Inferior parietal cortex (tissue), 1 donor: ENCODE measurements at regions not wholly inside any gene's neighbourhood (a gene's known extent, or its start where the extent isn't known, plus 50 kb on each side); places are given as distances from the start of the nearest gene placed in this dataset.
"Not testable (repeated sequence)": the region's sequence is repeated elsewhere in the genome, so short reads cannot be mapped to it uniquely, and the experiment has no call there.

ENCODE experiments used
- DNase-seq: peaks from one replicate; pipeline ENCODE4 v3.0.0-alpha.2; 2016; ENCODE audit errors: extremely low spot score

- DNase-seq: not testable (repeated sequence)
Measured at GRCh38 chr13:31607531-31607930, 131.8 kb upstream of the RXFP2 start.

- not testable (repeated sequence) for DNase-seq
Measured at GRCh38 chr13:31608780-31609179, 130.5 kb upstream of the RXFP2 start.

- no peak for DNase-seq
Measured at GRCh38 chr13:31610270-31610998, 128.9 kb upstream of the RXFP2 start.

- no peak for DNase-seq
Measured at GRCh38 chr13:31611214-31611613, 128.1 kb upstream of the RXFP2 start.

GRCh38 chr13:31614073-31614472, 125.3 kb upstream of the RXFP2 start:
- no peak for DNase-seq

DNA sequence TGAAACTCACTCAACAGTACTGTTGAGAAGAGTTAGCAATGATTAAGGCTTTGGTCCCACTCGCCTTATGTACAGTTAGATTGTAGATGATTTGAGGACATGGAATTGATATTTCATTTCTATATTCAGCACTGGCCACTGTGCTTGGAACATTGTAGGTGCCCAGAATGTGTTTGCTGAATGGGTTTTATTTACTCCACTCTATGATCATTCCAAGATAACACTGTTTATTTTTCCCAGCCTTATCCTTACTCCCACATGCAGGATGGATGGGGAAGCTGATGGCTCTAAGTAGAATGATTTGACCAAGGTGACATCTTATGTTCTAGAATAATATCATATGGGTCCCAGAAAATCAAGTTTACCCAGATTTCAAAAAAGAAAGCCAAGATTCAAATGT, 124.6 kb upstream of the RXFP2 start:
- no peak for DNase-seq

DNA sequence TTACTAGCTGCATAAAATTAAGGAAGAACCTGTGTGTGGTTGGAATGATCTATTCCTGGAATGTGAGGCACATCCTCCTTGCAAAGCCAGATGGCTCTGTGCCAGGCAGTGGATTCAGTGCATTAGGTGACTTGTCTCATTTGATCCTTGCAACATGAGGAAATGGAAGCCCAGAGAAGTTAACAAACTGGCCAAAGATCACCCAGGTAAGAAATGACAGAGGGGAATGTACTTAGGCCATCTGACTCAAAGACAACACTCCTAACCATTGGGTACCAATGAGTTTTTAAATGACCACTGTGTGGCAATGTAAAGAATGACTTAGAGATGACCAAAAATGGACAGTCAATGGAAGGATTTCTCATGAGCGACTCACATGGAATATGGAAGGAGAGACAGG, 114.2 kb upstream of the RXFP2 start:
- DNase-seq: no peak

- DNase-seq: no peak
Measured at GRCh38 chr13:31627097-31627845, 112.1 kb upstream of the RXFP2 start.

DNA sequence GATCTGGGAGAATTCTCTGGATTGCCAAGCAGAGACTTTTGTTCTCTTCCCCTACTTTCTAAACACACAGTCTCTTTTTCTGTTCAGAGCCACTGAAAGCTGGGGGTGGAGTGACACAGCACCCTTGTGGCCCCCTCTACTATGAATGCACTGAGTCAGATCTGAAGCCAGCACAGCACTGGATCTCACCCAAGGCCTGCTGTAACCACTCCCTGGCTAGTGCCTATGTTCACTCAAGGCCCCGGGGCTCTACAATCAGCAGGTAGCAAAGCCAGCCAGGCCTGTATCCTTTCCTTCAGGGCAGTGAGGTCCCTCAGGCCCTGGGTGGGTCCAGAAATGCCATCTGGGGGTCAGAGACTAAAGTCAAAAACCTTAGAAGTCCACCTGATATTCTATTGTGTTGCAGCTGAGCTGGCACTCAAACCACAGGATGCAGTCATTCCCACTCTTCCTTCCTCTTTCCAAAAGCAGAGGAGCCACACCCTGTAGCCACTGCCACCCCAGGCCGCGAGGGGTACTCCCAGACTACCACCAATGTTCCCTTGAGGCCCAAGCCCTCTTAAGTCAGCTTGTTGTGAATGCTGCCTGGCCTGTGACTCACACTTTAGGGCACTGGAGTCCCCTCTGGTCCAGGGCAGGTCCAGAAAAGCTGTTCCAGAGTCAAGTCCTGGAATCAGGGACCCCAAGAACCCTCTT, 110.1 kb upstream of the RXFP2 start:
- no peak for DNase-seq

- no peak for DNase-seq
Measured at GRCh38 chr13:31631071-31631470, 108.3 kb upstream of the RXFP2 start.

- no peak for DNase-seq
Measured at GRCh38 chr13:31631746-31632145, 107.6 kb upstream of the RXFP2 start.

DNA sequence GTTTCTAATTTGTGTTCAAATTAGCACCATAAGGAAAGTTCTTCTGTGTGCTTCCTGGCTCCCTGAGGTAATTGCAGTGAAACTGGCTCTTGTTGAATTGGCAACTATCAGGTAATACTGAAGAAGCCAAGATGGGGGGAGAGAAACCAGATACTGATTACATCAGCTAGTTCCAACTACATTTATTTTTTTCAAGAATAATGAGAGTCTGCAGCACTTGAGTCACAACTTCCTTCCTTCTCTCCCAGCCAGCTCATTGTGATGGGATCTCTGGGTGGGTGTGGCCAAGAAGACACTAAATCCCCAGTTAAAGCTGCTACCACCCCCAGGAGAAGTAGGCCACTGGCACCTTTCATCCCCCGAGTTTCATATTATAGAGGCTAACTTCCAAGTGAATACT, 100.7 kb upstream of the RXFP2 start:
- DNase-seq: no peak

GRCh38 chr13:31639443-31640163, 99.7 kb upstream of the RXFP2 start:
- no peak for DNase-seq

GRCh38 chr13:31649766-31650165, 89.6 kb upstream of the RXFP2 start:
- no peak for DNase-seq

- DNase-seq: no peak
Measured at GRCh38 chr13:31653730-31654129, 85.6 kb upstream of the RXFP2 start.

GRCh38 chr13:31663880-31664585, 75.3 kb upstream of the RXFP2 start:
- no peak for DNase-seq

- DNase-seq: no peak
Measured at GRCh38 chr13:31670831-31671617, 68.3 kb upstream of the RXFP2 start.

DNA sequence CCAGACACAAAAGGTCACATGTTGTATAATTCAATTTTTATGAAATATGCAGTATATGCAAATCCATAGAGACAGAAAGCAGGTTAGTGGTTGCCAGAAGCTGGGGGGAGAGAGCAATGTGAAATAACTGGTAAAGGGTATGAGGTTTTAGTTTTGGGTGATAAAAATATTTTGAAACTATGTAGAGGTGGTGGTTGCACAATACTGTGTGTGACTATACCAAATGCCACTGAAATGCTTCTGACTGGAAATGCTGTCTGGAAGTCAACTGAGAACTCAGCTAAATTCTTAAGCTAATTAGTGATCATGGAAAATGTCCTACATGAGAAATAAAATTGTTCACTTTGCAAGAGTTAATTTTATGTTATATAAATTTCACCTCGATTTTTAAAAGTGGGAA, 65.3 kb upstream of the RXFP2 start:
- no peak for DNase-seq

DNA sequence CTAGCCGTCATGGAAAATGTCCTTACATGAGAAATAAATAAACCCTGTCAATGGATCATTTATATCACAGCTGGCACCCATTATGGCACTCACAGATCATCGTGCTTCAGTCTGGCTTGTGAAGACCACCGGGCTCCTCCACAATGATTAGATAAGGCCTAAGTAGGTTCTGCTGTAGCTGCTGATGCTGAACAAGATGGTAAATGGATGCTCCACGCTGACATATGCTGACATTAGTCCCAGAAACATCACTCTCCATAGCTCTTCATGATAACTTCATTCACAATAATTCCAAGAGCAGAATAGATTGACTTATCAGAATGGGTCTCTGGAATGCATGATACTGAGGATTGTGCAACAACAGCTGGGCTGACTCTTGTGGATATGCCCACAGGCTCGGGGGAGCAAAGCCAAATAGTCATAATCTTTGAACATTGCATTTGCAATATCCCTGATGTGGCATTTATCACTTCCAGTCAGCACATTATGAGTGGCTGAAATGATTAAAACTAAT, 63.8 kb upstream of the RXFP2 start:
- no peak for DNase-seq

DNA sequence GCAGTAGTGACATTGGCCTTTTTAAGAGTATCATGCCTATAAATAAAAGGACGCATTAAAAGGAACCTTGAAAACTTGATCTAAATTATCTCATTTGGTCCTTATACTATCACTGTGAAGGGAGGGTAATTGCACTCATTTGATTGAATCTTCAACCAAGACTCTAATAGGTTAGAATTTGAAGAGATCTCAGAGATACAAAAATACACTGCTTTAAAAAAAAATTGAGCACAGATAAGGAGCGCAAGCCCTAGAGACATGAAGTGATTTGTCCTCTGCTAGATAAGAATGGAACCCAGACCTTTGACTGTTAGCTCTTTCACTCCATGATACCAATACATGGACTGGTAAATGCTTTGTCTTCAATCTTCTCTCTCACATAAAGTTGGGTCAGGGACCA, 58.2 kb upstream of the RXFP2 start:
- DNase-seq: no peak
